ENCODE measurements at regions not wholly inside any gene's neighbourhood (a gene's known extent, or its start where the extent isn't known, plus 50 kb on each side); places are given as distances from the start of the nearest gene placed in this dataset.

DNA sequence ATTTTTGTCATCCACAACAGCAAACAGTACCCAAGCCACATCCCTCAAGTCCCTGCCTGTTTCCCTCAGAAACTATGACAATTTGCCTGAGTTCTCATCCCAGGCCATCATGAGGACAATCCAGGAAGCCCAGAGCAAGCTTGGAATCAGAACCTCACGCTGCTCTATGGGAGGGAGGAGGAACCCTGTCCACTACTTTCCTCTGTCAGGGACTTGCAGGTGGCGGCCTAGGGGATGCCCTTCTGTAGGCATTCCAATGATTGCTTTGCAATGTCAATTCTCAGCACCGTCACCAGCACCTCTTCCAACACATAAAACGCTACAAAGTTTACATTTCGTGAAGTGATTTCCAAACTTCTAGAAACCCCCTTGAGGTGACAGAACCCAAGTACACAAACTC, 170.4 kb upstream of the FSTL4 start:
- no peak for TF ChIP-seq POLR2AphosphoS5 (IDR thresholded peaks at IDR 0.05; ENCODE audit: low read depth, low read length)
- TF ChIP-seq POLR2A (IDR thresholded peaks at IDR 0.05; ENCODE audit: low read depth, low read length) = no peak
- TF ChIP-seq SPI1 (IDR thresholded peaks at IDR 0.05; ENCODE audit: low read depth, low read length) = no peak
- no peak for TF ChIP-seq TAF1 (IDR thresholded peaks at IDR 0.05; ENCODE audit: low read depth, low read length)
